ENCODE measurements at regions not wholly inside any gene's neighbourhood (a gene's known extent, or its start where the extent isn't known, plus 50 kb on each side); places are given as distances from the start of the nearest gene placed in this dataset.
"Not testable (repeated sequence)": the region's sequence is repeated elsewhere in the genome, so short reads cannot be mapped to it uniquely, and the experiment has no call there.

DNA sequence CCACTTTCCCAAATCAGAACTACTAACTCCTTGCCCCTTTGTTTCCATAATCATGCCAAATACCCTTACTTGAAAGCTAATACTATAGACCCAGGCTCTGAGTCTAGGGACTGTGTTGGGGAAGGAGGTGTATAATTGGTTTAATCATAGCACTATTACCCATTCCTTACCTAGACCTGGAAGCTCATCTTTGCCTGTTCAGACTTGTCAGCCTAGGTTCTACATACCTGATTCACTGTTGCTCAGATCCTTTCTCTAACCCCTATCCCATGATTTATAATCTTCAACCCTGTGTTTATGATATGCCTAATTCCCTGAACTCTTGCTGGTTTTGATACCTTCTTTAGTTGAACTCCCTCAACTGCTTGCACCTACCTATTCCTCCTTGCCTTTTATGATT lies 123.1 kb upstream of the GRIA3 start:
- no peak for DNase-seq (ENCODE audit: low spot score)
- in situ Hi-C loops (cut with HindIII; ENCODE audit: low sequenced_read_pairs) = no loop called here

DNA sequence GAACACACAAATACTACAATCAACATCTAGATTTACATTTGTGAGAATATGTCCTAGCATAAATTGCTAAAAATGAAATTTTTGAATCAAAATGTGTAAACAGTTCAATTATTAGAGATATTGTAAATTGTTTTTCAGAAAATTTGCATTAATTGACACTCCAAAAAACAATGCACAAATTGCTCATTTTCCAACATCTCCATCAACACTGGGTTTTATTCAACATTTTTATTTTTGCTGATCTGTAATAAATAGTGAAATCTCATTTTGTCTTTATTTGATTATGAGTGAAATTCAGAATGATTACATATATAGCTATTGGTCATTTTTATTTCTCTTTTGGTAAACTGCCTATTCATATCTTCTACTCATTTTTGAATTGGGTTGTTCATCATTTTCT lies 120.0 kb upstream of the GRIA3 start:
- no peak for DNase-seq (ENCODE audit: low spot score)
- in situ Hi-C loops (cut with HindIII; ENCODE audit: low sequenced_read_pairs) = no loop called here

DNA sequence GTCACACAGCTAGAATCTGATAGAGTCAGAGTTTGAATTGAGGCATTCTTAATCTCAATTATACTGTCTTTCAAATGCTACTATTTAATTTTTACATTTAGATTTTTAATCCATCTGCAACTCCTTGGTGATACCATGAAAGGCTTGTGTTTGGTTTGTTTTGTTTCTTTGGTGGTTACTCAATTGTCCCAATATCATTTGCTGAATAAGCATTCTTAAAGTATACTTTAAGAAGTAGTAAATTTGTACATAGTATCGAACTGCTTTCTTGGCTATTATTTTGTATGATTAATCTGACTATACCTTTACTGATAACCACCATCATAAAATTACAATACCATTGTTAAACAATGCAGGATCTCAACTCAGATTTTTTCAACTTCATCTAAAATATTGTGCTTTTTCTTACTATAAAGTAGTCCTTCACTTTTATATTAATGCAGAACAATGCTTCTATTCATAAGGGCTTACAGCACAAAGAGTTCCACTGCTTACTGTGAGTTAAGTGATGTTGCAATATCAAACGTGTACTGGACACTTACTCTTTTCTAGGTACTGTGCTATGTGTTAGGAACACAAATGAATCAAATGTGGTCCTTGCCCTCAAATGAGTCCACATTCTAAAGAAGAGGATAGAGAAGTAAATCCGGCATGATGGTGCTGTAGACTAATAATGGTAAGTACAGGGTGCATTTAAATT lies 111.2 kb upstream of the GRIA3 start:
- no peak for DNase-seq (ENCODE audit: low spot score)
- in situ Hi-C loops (cut with HindIII; ENCODE audit: low sequenced_read_pairs) = no loop called here

DNA sequence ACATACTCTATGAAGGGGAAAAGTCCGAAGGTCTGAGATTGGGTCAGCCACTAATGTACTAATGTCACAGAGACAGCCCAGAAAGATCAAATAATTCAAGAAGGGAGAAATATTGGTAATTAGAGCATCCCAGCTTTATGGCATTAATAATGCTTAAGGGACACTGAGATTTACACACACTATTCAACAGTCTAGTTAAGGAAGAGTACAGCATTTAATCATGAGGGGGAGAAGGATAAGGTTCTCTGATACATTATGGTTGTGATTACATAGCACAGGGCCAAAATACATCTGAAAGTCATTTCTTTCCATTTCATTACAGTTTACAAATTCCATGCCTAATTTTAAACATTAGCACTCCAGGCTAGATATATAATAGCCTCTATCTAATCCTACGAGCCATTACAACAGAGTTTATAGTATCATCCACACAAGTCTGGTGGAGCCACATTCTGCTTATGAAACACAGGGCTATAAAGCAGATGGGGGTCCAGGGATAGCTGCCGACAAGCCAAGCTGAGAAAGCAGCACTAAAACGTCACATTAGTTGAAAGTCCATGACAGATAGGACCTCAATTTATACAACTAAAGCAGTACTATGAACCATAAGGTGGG lies 108.0 kb upstream of the GRIA3 start:
- in situ Hi-C loops (cut with HindIII; ENCODE audit: low sequenced_read_pairs) = no loop called here
- DNase-seq (ENCODE audit: low spot score) = no peak

DNA sequence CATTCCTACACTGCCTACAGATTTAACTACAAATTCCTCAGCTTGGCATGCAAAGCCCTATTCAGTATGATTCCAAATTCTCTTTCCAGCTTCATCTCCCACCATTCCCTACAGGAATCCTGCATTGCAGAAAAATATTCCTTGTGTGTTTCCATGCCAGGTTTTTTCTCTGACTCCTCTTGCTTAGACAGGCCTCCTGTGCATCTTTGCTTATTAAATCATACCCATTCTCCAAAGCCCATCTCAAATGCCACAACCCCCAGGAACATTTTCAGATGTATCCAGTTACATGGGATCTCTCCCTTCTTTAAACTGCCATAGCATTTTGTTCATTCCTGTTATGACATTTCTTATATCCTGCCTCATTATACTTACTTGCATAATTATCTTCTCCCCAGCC lies 106.4 kb upstream of the GRIA3 start:
- in situ Hi-C loops (cut with HindIII; ENCODE audit: low sequenced_read_pairs) = no loop called here
- DNase-seq (ENCODE audit: low spot score) = no peak

DNA sequence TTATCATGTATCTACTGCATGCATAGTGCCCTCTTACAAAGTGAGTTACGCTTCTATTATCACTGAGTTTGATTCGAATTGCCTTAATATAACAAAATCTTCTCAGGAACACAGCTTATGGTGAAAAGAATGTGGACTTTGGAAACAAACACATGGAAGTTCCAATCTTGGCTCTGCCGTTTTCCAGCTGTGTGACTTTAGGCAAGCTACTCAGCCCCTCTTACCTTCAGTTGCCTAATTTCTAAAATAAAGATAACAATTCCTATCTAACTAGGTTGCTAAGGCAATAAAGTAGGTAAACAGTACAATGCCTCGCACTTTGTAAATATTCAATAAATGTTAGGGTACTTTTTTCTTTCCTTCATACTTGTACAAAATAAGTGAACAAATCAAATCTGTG lies 104.0 kb upstream of the GRIA3 start:
- in situ Hi-C loops (cut with HindIII; ENCODE audit: low sequenced_read_pairs) = no loop called here
- no peak for DNase-seq (ENCODE audit: low spot score)

DNA sequence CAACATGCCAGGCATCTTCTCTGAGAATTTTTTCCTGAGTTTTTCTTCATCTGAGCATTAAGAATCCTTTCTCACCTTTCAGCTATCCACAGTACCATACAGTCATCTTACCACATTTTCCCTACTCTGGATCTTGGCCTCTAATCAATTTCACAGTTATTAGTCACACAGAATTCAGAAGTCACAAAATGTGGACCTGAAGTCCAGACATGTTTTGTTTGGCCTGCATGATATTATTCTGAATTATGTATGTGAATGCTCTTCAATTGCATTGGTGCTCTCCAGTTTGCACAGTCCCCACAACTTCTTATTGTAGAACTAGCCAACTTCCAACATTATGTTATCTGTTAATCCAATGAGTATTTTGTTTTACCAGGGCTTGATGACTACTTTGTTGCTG lies 102.3 kb upstream of the GRIA3 start:
- no peak for DNase-seq (ENCODE audit: low spot score)
- in situ Hi-C loops (cut with HindIII; ENCODE audit: low sequenced_read_pairs) = no loop called here

DNA sequence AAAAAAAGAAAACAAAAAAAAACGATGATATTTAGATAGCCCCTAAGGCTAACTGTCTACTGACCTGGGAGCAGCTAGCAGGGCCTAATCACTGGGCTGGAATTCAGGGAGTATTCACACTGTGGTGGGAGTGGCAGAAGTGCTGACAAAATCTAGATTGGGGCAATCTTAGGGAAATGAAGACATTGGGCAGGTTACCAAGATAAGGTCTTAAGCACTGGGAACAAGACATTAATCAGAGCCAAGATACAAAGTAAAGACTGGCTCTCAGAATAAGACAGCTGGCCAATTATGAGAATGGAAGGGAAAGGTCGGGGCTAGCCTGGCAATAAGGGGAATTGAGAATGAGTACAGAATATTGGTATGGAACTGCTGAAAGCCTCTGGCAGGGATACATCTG lies 100.2 kb upstream of the GRIA3 start:
- in situ Hi-C loops (cut with HindIII; ENCODE audit: low sequenced_read_pairs) = no loop called here
- DNase-seq (ENCODE audit: low spot score) = no peak

DNA sequence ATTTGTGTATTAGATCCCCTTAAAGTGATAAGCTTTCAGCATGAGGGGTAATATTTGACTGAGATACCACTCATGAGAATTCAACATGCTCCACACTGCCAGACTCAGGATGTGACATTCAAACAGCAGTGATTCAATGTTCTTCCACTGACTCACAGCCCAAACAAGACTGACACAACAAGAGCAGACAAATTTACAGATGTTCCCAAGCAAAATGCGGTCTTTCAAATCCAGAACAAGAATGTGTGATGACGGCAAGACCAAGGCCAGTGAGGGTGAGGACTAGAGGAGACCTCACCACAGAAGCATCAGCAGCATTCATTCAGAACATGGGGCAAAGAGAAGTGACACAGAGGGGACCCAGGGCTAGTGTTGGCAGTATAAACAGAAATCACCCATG lies 99.3 kb upstream of the GRIA3 start:
- in situ Hi-C loops (cut with HindIII; ENCODE audit: low sequenced_read_pairs) = no loop called here
- no peak for DNase-seq (ENCODE audit: low spot score)

DNA sequence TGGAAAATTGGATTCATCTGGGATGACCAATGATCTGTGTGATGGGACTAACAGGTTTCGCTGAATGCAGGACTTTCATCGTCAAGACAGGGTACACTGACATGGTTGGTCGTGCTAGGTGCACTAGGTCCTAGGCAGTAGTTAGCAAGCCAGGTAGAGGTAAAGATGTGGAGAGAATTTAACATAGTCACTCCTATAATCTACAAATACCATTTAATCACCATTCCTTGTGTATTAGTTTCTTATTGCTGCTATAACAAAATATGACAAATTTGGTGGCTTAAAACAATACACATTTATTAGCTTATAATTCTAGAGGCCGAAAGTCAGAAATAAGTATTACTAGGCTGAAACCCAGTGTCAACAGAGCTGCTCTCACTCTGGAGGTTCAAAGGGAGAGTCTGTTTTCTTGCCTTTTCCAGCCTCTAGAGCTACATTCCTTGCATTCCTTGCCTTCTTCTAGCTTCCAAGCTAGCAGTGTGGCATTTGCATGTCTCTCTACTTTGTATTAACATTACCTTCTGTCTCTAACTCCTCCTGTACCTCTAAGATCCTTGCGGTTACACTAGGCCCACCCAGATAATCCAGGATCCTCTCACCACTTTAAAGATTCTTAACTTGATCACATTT lies 98.7 kb upstream of the GRIA3 start:
- in situ Hi-C loops (cut with HindIII; ENCODE audit: low sequenced_read_pairs) = no loop called here

DNA sequence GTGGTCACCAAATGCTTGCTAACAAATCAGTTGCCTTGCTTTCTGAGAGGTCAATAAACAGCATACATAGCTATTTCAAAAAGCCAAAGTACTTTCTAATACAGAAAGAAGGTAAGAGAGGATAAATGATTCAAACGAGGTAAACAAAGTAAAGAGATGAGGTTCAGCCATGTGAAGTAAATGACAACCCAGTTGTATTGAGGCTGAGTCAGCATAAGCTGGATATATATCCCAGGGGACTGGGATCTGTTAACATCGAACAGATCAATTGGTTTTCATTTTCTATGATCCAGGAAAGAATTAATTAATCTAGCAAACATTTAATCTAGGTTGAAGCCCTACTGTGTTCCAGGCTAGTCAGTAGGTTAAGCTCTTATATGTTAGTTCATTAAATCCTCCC lies 97.3 kb upstream of the GRIA3 start:
- in situ Hi-C loops (cut with HindIII; ENCODE audit: low sequenced_read_pairs) = no loop called here
- no peak for DNase-seq (ENCODE audit: low spot score)

More for the DNA sequence above, 98.7 kb upstream of the GRIA3 start:
- no peak for DNase-seq (ENCODE audit: low spot score)

DNA sequence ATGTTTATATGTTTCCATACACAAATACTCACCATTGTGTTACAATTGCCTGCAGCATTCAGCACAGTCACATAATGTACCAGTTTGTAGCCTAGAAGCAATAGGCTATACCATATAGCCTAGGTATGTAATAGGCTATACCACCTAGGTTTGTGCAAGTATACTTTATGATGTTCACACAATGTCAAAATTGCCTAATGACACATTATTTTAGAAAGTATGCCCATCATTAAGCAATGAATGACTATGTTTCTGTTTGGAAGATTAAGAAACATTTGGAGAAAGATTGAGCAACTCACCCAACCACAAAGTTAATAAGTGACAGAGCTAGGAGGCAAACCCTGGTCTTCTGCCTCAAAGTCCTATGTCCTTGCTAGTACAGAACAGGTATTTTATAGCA lies 96.8 kb upstream of the GRIA3 start:
- DNase-seq (ENCODE audit: low spot score) = no peak
- in situ Hi-C loops (cut with HindIII; ENCODE audit: low sequenced_read_pairs) = no loop called here

DNA sequence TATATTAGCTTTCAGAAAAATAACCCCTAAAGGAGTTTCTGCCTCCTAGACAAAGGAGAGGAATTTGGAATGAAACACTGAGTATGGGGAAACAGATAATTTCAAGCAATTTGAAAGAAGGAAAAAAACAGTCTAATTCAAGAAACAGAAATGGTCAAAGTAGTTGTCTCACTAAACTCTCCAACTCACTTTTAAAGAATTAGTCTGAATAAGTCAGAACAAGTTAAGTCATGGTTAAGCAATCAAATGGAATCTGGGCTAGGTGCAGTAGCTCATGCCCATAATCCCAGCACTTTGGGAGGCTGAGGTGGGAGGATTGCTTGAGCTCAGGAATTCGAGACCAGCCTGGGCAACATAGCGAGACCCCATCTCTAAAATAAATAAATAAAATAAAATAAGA lies 95.7 kb upstream of the GRIA3 start:
- in situ Hi-C loops (cut with HindIII; ENCODE audit: low sequenced_read_pairs) = no loop called here
- no peak for DNase-seq (ENCODE audit: low spot score)

DNA sequence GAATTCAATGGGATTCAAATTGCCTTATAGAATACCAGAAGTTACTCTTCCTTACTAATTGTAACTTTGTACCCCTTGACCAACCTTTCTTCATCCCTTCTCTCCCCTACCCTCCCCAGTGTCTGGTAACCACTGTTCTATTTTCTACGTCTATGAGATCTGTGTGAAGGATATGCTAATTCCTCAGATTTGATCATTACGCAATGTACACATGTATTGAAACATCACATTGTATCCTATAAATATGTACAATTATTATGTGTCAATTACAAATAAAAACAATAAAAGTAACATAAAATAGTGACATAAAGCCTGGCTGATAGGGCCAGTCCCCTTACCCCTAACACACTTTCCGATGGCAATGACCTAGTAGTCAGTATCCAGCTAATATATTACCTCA lies 95.1 kb upstream of the GRIA3 start:
- no peak for DNase-seq (ENCODE audit: low spot score)
- in situ Hi-C loops (cut with HindIII; ENCODE audit: low sequenced_read_pairs) = no loop called here

DNA sequence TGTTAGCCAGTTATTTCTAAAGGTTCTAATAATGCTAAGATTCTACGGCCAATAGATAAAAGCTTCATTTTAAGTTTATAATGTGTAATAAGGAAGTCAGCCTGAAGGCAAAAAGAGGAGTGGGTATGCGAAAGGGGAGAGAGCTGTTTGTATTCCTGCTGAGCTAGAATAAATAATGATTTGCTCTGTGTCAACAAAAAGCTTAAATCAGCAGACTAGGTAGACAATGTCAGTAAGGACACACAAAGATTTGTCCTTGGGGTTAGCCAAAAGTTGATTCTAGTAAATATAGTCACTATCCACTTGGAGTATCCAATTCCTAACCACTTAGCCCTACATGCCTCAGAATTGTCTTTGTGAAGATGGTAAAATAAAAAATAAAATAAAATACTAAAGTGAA lies 90.3 kb upstream of the GRIA3 start:
- DNase-seq (ENCODE audit: low spot score) = no peak
- in situ Hi-C loops (cut with HindIII; ENCODE audit: low sequenced_read_pairs) = no loop called here

DNA sequence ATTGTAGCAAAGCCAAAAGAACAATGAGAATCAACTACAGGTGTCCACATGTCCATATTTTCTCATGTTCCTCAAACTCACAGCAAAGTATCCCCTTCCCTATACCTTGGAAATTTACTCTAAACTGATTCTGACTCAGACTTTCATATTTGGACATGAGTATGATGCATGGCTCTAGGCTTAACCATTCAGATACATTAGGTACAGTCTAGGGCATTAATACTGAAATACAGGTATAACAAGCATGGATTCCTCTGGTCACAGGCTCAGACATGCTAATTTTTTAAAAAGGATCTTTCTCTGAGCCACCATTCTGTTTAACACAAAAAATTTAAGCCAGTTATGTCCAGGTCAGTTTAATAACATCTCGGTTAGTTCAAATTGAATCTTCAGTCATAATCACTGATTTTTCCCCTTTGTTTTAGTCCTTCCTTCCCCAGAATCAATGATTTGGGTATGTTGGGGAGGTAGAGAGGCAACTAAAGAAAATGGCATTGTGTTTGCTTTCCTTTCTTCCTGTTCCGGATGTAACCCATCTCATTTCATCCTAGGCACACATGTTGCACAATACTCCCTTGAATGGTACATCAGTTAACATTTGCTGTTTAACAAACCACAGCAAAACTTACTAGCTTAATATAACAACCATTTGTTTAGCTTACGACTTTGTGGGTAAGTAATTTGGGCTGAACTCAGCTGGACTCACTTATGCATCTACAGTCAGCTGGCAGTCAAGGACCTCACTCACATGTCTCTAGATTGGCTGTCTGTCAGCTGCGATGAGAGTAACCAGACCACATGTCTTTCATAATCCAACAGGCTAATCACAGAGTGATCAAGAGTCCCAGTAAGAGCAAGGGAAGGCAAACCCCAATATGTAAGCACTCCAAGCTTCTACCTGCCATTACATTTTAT lies 75.3 kb upstream of the GRIA3 start:
- in situ Hi-C loops (cut with HindIII; ENCODE audit: low sequenced_read_pairs) = no loop called here
- DNase-seq (ENCODE audit: low spot score) = no peak

DNA sequence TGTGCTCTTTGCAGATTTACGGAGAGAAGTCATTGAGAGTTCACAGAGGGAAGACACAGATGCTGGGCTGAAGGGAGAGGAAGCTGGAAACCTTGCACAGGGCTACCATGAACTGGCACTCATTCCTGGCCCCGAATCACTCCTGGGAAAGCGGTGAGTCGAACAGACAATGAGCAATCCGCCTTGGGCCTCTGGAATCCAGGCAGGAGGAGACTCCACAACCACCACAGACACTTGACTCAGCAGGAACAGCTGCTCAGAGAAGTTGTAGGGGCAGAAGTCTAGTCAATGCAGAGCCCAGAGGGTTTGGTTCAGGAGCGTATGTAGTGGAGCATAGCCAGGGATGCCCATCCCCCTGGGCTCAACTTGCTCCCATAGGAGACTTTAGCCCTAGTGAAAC lies 62.8 kb upstream of the GRIA3 start:
- in situ Hi-C loops (cut with HindIII; ENCODE audit: low sequenced_read_pairs) = no loop called here
- no peak for DNase-seq (ENCODE audit: low spot score)

DNA sequence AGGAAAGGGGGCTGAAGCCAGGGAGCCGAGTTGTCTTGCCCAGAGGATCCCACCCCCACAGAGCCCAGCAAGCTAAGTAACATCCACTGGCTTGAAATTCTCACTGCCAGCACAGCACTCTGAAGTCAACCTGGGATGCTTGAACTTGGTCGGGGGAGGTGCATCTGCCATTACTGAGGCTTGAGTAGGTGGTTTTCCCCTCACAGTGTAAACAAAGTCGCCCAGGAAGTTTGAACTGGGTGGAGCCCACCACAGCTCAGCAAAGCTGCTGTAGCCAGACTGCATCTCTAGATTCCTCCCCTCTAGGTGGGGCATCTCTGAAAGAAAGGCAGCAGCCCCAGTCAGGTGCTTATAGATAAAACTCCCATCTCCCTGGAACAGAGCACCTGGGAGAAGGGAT lies 54.3 kb upstream of the GRIA3 start:
- in situ Hi-C loops (cut with HindIII; ENCODE audit: low sequenced_read_pairs); DNase-seq (ENCODE audit: low spot score): not testable (repeated sequence)
